Lower leg skin (tissue), 3 donors: ENCODE measurements at regions not wholly inside any gene's neighbourhood (a gene's known extent, or its start where the extent isn't known, plus 50 kb on each side); places are given as distances from the start of the nearest gene placed in this dataset.

Experiments used
- CTCF ChIP-seq, 3 donors: fragments of 450-650 bp; IDR thresholded peaks; one replicate each; pipeline ENCODE4 v1.5.1; 2016; ENCODE audit warnings: antibody characterized with exemption in 3 of 3, mild to moderate bottlenecking in 3 of 3, moderate library complexity in 2 of 3
- POLR2A ChIP-seq, 2 donors: fragments of 450-650 bp; IDR thresholded peaks; one replicate each; pipeline ENCODE4 v1.6.1; 2016 to 2017; ENCODE audit warnings: antibody characterized with exemption in 2 of 2, mild to moderate bottlenecking in 1 of 2, moderate library complexity in 1 of 2

DNA sequence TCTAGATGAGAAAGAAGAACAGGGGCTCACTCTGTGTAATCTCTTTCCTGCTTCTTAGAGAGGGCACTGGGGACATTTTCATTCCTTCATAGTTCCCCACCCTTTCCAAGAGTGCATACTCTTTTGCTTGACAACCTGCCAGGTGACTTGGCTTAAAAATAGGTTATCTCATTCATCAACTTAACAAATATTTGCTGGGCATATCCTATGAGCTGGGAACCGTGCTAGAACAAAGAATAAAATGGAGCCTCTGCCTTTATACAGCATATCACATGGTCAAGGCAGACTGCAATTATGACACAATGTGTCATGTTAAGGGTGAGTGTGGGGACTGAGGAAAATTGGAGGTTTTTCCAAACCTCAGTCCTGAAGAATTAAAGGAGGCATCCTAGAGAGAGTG, 209.8 kb upstream of the FOXA2 start:
- TF ChIP-seq CTCF (IDR thresholded peaks at IDR 0.05) (no peak), POLR2A (IDR thresholded peaks at IDR 0.05) (no peak)
